Smooth muscle cell (in vitro differentiated cells): ENCODE measurements at regions not wholly inside any gene's neighbourhood (a gene's known extent, or its start where the extent isn't known, plus 50 kb on each side); places are given as distances from the start of the nearest gene placed in this dataset.

Source experiments
- DNase-seq: peaks from one replicate; lab custom pipeline; 2025; ENCODE audit not compliant: unreplicated experiment; lab: John Stamatoyannopoulos, UW
- H2AFZ ChIP-seq: fragments of 200-600 bp; sonication (generic); 2 replicates; pipeline ENCODE4 v1.6.0; 2016; ENCODE audit warnings: antibody characterized with exemption, low read depth, mild to moderate bottlenecking
- H3F3A ChIP-seq: fragments of 200-600 bp; sonication (generic); 2 replicates; pipeline ENCODE4 v1.6.0; 2017; ENCODE audit warnings: antibody characterized with exemption, low read depth
- H3K27ac ChIP-seq: fragments of 200-600 bp; sonication (generic); 2 replicates; pipeline ENCODE4 v1.5.1; 2016; ENCODE audit warnings: low read depth, mild to moderate bottlenecking
- H3K27me3 ChIP-seq: fragments of 200-600 bp; sonication (generic); 2 replicates; pipeline ENCODE4 v1.6.1; 2016; ENCODE audit warnings: low read depth, mild to moderate bottlenecking
- H3K36me3 ChIP-seq: fragments of 200-600 bp; sonication (generic); 2 replicates; pipeline ENCODE4 v1.5.1; 2016; ENCODE audit warnings: low read depth
- H3K4me1 ChIP-seq: fragments of 200-600 bp; sonication (generic); 2 replicates; pipeline ENCODE4 v1.5.1; 2016; ENCODE audit warnings: low read depth
- H3K4me2 ChIP-seq: fragments of 200-600 bp; sonication (generic); 2 replicates; pipeline ENCODE4 v1.6.0; 2016; ENCODE audit warnings: mild to moderate bottlenecking
- H3K4me3 ChIP-seq: fragments of 200-600 bp; sonication (generic); 2 replicates; pipeline ENCODE4 v1.5.1; 2016; ENCODE audit warnings: mild to moderate bottlenecking
- H3K79me2 ChIP-seq: fragments of 200-600 bp; sonication (generic); 2 replicates; pipeline ENCODE4 v1.6.0; 2016; ENCODE audit warnings: low read depth, mild to moderate bottlenecking
- H3K9ac ChIP-seq: fragments of 200-600 bp; sonication (generic); 2 replicates; pipeline ENCODE4 v1.6.0; 2016; ENCODE audit warnings: low read depth
- H3K9me3 ChIP-seq: fragments of 200-600 bp; sonication (generic); replicated peaks from 2 replicates; pipeline ENCODE4 v1.5.1; 2016; ENCODE audit warnings: low read depth
- H4K20me1 ChIP-seq: fragments of 200-600 bp; sonication (generic); 2 replicates; pipeline ENCODE4 v1.6.0; 2016; ENCODE audit warnings: low read depth
- CTCF ChIP-seq: fragments of 200-600 bp; sonication (generic); IDR thresholded peaks from 2 replicates; pipeline ENCODE4 v1.5.1; 2017; ENCODE audit warnings: borderline replicate concordance, mild to moderate bottlenecking, antibody characterized with exemption; ENCODE audit not compliant: insufficient read depth, poor library complexity, severe bottlenecking
- WGBS: methylation state at CpG from one replicate; pipeline ENCODE4 v1.1.7; 2016; ENCODE audit warnings: low lambda C conversion rate; 5-methylcytosine and 5-hydroxymethylcytosine counted together

DNA sequence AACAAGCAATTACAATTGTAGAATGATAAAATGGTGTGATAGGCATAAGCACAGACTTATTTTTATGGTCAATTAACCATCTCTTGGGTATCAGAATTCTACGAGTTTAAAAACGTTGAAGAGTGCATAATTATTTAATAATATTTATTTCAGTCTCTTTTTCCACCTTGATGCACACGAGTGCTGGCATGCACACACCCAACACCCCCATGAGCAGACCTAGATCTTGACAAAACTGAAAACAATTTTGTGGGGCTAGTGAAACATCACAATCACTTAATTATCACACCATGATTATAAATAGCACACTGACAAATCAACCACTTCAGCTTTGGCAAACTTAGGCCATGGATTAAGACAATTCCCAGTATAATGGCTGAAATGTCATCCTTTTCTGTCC lies 61.0 kb upstream of the RFC3 start:
- Histone ChIP-seq H3K36me3 (no peaks in the 10 kb centered on the region), H3K79me2 (no peaks in the 10 kb centered on the region), H3K27ac (no peak overlapping the region), H3K4me1 (no peaks in the 10 kb centered on the region), H3K4me2 (no peak overlapping the region), H3K27me3 (no peaks in the 10 kb centered on the region), H2AFZ (no peak overlapping the region), H3K9me3 (no peaks in the 10 kb centered on the region), H3F3A (no peaks in the 10 kb centered on the region), H3K9ac (no peak overlapping the region), H4K20me1 (no peaks in the 10 kb centered on the region), H3K4me3 (no peak overlapping the region)
- WGBS: 94% methylated on average over 3 of the region's 3 CpGs
- TF ChIP-seq CTCF: no peak
- no peak for DNase-seq

DNA sequence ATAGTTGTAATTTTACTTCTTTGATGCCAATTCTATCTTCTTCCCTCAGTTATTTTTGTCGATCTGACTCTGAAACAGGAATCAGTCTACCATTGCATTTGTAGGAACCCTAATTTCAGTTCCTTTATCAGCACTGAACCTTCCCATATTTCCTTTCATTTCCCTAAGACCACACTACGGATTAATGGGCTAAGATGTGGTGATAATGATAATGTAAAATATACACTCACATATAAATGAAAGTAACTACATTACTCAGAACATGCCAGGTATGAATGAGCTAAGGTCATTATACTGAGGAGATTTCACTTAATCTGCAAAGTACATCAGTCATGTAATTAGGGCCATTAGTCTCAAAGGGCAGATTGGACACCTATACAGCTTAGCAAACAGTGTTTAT lies 60.2 kb upstream of the RFC3 start:
- no peak overlapping the region for H3K9ac ChIP-seq
- TF ChIP-seq CTCF: no peak
- no peak overlapping the region for H2AFZ ChIP-seq
- H3K36me3 ChIP-seq: no peaks in the 10 kb centered on the region
- no peaks in the 10 kb centered on the region for H3K9me3 ChIP-seq
- no peaks in the 10 kb centered on the region for H3K4me1 ChIP-seq
- no peak overlapping the region for H3K27ac ChIP-seq
- H3F3A ChIP-seq: no peaks in the 10 kb centered on the region
- H3K27me3 ChIP-seq: no peaks in the 10 kb centered on the region
- no peak overlapping the region for H3K4me2 ChIP-seq
- 94% methylated on average over 2 of the region's 2 CpGs for WGBS
- no peak overlapping the region for H3K4me3 ChIP-seq
- no peaks in the 10 kb centered on the region for H4K20me1 ChIP-seq
- DNase-seq: no peak
- no peaks in the 10 kb centered on the region for H3K79me2 ChIP-seq

DNA sequence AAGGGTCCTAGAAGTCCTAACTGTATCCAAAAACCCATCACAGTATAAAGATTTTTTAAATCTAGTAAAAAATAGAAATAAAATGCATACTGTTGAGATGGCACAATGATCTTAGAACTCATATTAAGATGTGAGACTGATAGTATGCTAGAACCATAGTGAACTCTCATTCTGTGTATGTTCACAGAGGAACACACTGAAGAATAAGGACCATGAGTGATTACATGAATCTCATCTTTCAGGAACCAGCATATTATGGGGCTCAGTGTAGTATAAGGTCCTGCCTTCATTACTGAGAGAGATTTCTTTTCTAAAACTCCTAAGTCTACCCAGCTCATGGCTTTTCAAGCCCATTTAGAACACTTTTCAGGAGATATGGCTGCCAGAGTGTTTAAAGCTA lies 59.8 kb upstream of the RFC3 start:
- no peak for DNase-seq
- Histone ChIP-seq H3K9me3 (no peaks in the 10 kb centered on the region), H3K27ac (no peak overlapping the region), H3K4me3 (no peak overlapping the region), H3K4me1 (no peaks in the 10 kb centered on the region), H3F3A (no peaks in the 10 kb centered on the region), H3K79me2 (no peaks in the 10 kb centered on the region), H2AFZ (no peak overlapping the region), H4K20me1 (no peaks in the 10 kb centered on the region), H3K9ac (no peak overlapping the region), H3K4me2 (no peak overlapping the region), H3K27me3 (no peaks in the 10 kb centered on the region), H3K36me3 (no peaks in the 10 kb centered on the region)
- no peak for TF ChIP-seq CTCF

DNA sequence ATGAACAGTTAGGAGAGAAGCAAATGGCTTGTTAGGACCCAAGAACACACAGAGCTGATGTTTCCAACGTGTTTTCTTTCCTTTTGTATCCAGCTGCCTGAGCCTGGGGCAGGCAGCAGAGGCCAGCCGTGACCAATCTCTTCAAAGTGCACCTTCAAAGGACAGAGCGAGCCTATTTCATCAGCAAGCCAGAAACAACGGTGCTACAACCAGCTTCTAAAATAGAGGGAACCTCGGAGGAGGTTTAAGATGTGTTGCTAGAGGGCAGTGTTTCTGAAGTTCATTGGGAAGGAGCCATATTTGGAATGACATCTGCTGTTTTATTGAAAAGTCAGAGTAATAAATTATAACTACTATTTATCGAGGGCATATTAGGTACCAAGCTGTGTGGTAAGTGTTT lies 56.2 kb upstream of the RFC3 start:
- Histone ChIP-seq H3K9ac (no peak overlapping the region), H2AFZ (no peak overlapping the region), H3F3A (no peaks in the 10 kb centered on the region), H3K9me3 (no peaks in the 10 kb centered on the region), H3K27me3 (no peaks in the 10 kb centered on the region), H3K4me3 (no peak overlapping the region), H3K36me3 (no peaks in the 10 kb centered on the region), H3K4me1 (no peaks in the 10 kb centered on the region), H4K20me1 (no peaks in the 10 kb centered on the region), H3K4me2 (no peak overlapping the region), H3K79me2 (no peaks in the 10 kb centered on the region), H3K27ac (no peak overlapping the region)
- no peak for TF ChIP-seq CTCF
- WGBS: 72% methylated on average over 6 of the region's 6 CpGs
- no peak for DNase-seq
